HEK293T (cell line): ENCODE measurements at regions not wholly inside any gene's neighbourhood (a gene's known extent, or its start where the extent isn't known, plus 50 kb on each side); places are given as distances from the start of the nearest gene placed in this dataset.

Experiments used
- CTCF ChIA-PET: fragments of 350-600 bp; formaldehyde crosslinking; extraction: SDS; loops from one replicate; lab custom pipeline; 2021; ENCODE audit warnings: antibody characterized with exemption, inconsistent platforms; lab: Yijun Ruan, JAX
- POLR2A ChIA-PET: fragments of 350-600 bp; formaldehyde crosslinking; extraction: SDS; loops from one replicate; lab custom pipeline; 2020; ENCODE audit warnings: antibody characterized with exemption, inconsistent platforms; lab: Yijun Ruan, JAX
- DNase-seq: peaks from one replicate; pipeline ENCODE4 v3.0.0; 2012; ENCODE audit warnings: mixed read lengths; ENCODE audit errors: extremely low spot score
- ARNT ChIP-seq: fragments of 450-650 bp; IDR thresholded peaks from 2 replicates; pipeline ENCODE4 v1.6.1; 2017; ENCODE audit warnings: mild to moderate bottlenecking
- BHLHE40 ChIP-seq: fragments of 450-650 bp; IDR thresholded peaks from 2 replicates; pipeline ENCODE4 v1.6.1; 2016; ENCODE audit warnings: mild to moderate bottlenecking, moderate library complexity, borderline replicate concordance
- CTBP1 ChIP-seq: fragments of 450-650 bp; IDR thresholded peaks from 2 replicates; pipeline ENCODE4 v1.6.1; 2016; ENCODE audit warnings: borderline replicate concordance
- ELF4 ChIP-seq: fragments of 450-650 bp; IDR thresholded peaks from 2 replicates; pipeline ENCODE4 v1.6.1; 2017; ENCODE audit warnings: antibody characterized with exemption
- FOXA1 ChIP-seq: fragments of 450-650 bp; IDR thresholded peaks from 2 replicates; pipeline ENCODE4 v1.6.1; 2016; ENCODE audit warnings: mild to moderate bottlenecking
- FOXK2 ChIP-seq: fragments of 450-650 bp; IDR thresholded peaks from 2 replicates; pipeline ENCODE4 v1.6.1; 2016; ENCODE audit warnings: mild to moderate bottlenecking
- FOXM1 ChIP-seq: fragments of 450-650 bp; IDR thresholded peaks from 2 replicates; pipeline ENCODE4 v1.6.1; 2017; ENCODE audit warnings: mild to moderate bottlenecking, borderline replicate concordance
- HDGF ChIP-seq: fragments of 450-650 bp; IDR thresholded peaks from 2 replicates; pipeline ENCODE4 v1.6.1; 2017; ENCODE audit warnings: antibody characterized with exemption, borderline replicate concordance
- L3MBTL2 ChIP-seq: fragments of 450-650 bp; conservative IDR thresholded peaks from 2 replicates; pipeline ENCODE4 v1.6.1; 2016; ENCODE audit warnings: mild to moderate bottlenecking
- LEF1 ChIP-seq: fragments of 450-650 bp; IDR thresholded peaks from 2 replicates; pipeline ENCODE4 v1.6.1; 2017; ENCODE audit warnings: mild to moderate bottlenecking, borderline replicate concordance
- NFRKB ChIP-seq: fragments of 450-650 bp; IDR thresholded peaks from 2 replicates; pipeline ENCODE4 v1.6.1; 2016; ENCODE audit warnings: mild to moderate bottlenecking, moderate library complexity
- PKNOX1 ChIP-seq: fragments of 450-650 bp; IDR thresholded peaks from 2 replicates; pipeline ENCODE4 v1.6.1; 2016
- SP1 ChIP-seq: fragments of 450-650 bp; IDR thresholded peaks from 2 replicates; pipeline ENCODE4 v1.6.1; 2017
- SUZ12 ChIP-seq: fragments of 450-650 bp; IDR thresholded peaks from 2 replicates; pipeline ENCODE4 v1.6.1; 2016; ENCODE audit warnings: mild to moderate bottlenecking
- TARDBP ChIP-seq: fragments of 450-650 bp; IDR thresholded peaks from 2 replicates; pipeline ENCODE4 v1.6.1; 2016
- ZNF384 ChIP-seq: fragments of 450-650 bp; IDR thresholded peaks from 2 replicates; pipeline ENCODE4 v1.6.1; 2016

GRCh38 chr7:68166525-68166924, 1169.9 kb downstream of the TYW1 start:
- TF ChIP-seq BHLHE40 (no peak), TARDBP (no peak), L3MBTL2 (no peak), FOXM1 (no peak), LEF1 (no peak), HDGF (no peak)
- CTCF ChIA-PET = no interaction called here
- POLR2A ChIA-PET = no interaction called here
- no peak for DNase-seq

- POLR2A ChIA-PET = no interaction called here
- CTCF ChIA-PET = no interaction called here
- TF ChIP-seq FOXK2 (no peak), ZNF384 (no peak), NFRKB (no peak), FOXM1 (no peak), PKNOX1 (no peak), BHLHE40 (no peak)
- DNase-seq = no peak
Measured at GRCh38 chr7:68173513-68173912, 1176.9 kb downstream of the TYW1 start.

GRCh38 chr7:68176974-68177373, 1180.3 kb downstream of the TYW1 start:
- ChIA-PET CTCF (interaction anchor here (0.6 to 1.0 kb wide), 3 partner anchors 30 to 1960 kb away, joined by 3 to 4 read pairs (median 3); no protein-coding TSS in a partner anchor), POLR2A (no interaction called here)
- DNase-seq = peak; percentile 51
- TF ChIP-seq LEF1 = no peak
- TF ChIP-seq HDGF = no peak
- no peak for TF ChIP-seq SUZ12
- TF ChIP-seq ARNT = no peak
- TF ChIP-seq TARDBP = no peak
- no peak for TF ChIP-seq NFRKB
- TF ChIP-seq FOXM1 = no peak
- TF ChIP-seq ZNF384 = no peak
- TF ChIP-seq CTBP1 = no peak
- TF ChIP-seq FOXK2 = no peak
- no peak for TF ChIP-seq PKNOX1
- TF ChIP-seq SP1 = no peak
- no peak for TF ChIP-seq BHLHE40
- TF ChIP-seq L3MBTL2 = no peak
- no peak for TF ChIP-seq ELF4
- no peak for TF ChIP-seq FOXA1

GRCh38 chr7:68180761-68181160, 1184.1 kb downstream of the TYW1 start:
- CTCF ChIA-PET = no interaction called here
- POLR2A ChIA-PET = interaction anchor here (0.6 kb wide), 1 partner anchor 405 kb away, joined by 3 read pairs; no protein-coding TSS in a partner anchor

GRCh38 chr7:68183176-68183575, 1186.5 kb downstream of the TYW1 start:
- DNase-seq = no peak
- POLR2A ChIA-PET = no interaction called here
- TF ChIP-seq SUZ12 (no peak), ZNF384 (no peak), BHLHE40 (no peak), HDGF (no peak), PKNOX1 (no peak), CTBP1 (no peak), L3MBTL2 (no peak), TARDBP (no peak), FOXK2 (no peak), NFRKB (no peak), FOXA1 (no peak), SP1 (no peak), ARNT (no peak)
- CTCF ChIA-PET = no interaction called here

More at GRCh38 chr7:68180761-68181160, 1184.1 kb downstream of the TYW1 start:
- no peak for DNase-seq
- TF ChIP-seq SUZ12 = no peak
- TF ChIP-seq FOXA1 = no peak
- no peak for TF ChIP-seq TARDBP
- TF ChIP-seq ARNT = no peak
- no peak for TF ChIP-seq PKNOX1
- no peak for TF ChIP-seq FOXM1
- no peak for TF ChIP-seq BHLHE40
- TF ChIP-seq LEF1 = no peak
- no peak for TF ChIP-seq FOXK2
- no peak for TF ChIP-seq NFRKB
- TF ChIP-seq L3MBTL2 = no peak
- no peak for TF ChIP-seq HDGF
- no peak for TF ChIP-seq ELF4
- no peak for TF ChIP-seq ZNF384
- no peak for TF ChIP-seq CTBP1

GRCh38 chr7:68185631-68186456, 1189.2 kb downstream of the TYW1 start:
- TF ChIP-seq ARNT (no peak), FOXK2 (no peak)
- POLR2A ChIA-PET = no interaction called here
- DNase-seq = no peak
- CTCF ChIA-PET = no interaction called here
